ENCODE measurements at regions not wholly inside any gene's neighbourhood (a gene's known extent, or its start where the extent isn't known, plus 50 kb on each side); places are given as distances from the start of the nearest gene placed in this dataset.
A peak's percentile ranks its signal among the peaks of the same experiment; 100 is the strongest.

- H3K4me1 ChIP-seq (ENCODE audit: insufficient read depth): no peaks in the 10 kb centered on the region
- no peaks in the 10 kb centered on the region for H3K27me3 ChIP-seq
- no peak overlapping the region for H3K4me3 ChIP-seq
- DNase-seq (ENCODE audit: low spot score): peak; percentile 62
- peak overlapping the region; percentile 23 for H2AFZ ChIP-seq
- no peaks in the 10 kb centered on the region for H4K20me1 ChIP-seq (ENCODE audit: insufficient read depth, poor library complexity, severe bottlenecking)
- no peaks in the 10 kb centered on the region for H3K36me3 ChIP-seq (replicated peaks; ENCODE audit: insufficient read depth, low read depth)
- TF ChIP-seq CTCF (IDR thresholded peaks at IDR 0.05; ENCODE audit: poor library complexity): peak; percentile 54
- TF ChIP-seq EZH2phosphoT487 (IDR thresholded peaks at IDR 0.05; ENCODE audit: low read depth, severe bottlenecking, unreplicated experiment): no peak
- H3K4me2 ChIP-seq: peak overlapping the region; percentile 53
- no peaks in the 10 kb centered on the region for H3K9me2 ChIP-seq (replicated peaks; ENCODE audit: insufficient read depth)
- no peaks in the 10 kb centered on the region for H3K79me2 ChIP-seq
- 42% methylated on average over 17 of the region's 17 CpGs for WGBS (ENCODE audit: low lambda C conversion rate, missing lambda C conversion rate)
- no peaks in the 10 kb centered on the region for H3K9me3 ChIP-seq (ENCODE audit: low read depth)
- no peak overlapping the region for H3K27ac ChIP-seq
Observed at GRCh38 chr21:41045534-41046268, 122.3 kb upstream of the BACE2 start.

DNA sequence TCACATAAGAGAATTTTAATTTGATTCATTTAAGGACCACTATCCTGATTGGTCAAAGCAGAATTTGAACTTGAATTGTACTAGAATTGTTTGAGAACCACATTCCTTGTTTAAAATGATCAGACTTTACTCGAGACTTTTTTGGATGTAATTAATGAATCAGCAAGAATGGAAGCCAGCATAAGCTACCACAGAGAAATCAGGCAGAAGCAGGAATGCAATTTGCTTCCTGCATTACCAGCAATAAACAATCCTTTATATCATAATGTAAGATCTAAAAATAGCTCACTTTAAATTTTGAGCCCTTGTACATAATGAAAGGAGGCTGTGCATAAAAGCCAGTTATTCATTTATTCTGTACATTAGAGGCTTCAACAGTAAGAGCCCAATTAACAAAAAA is 119.8 kb upstream of the BACE2 start:
- 64% methylated on average over 1 of the region's 1 CpG for WGBS (ENCODE audit: low lambda C conversion rate, missing lambda C conversion rate)
- DNase-seq (ENCODE audit: low spot score): no peak
- no peak overlapping the region for H3K4me3 ChIP-seq
- no peak overlapping the region for H2AFZ ChIP-seq
- H3K4me2 ChIP-seq: no peak overlapping the region
- H4K20me1 ChIP-seq (ENCODE audit: insufficient read depth, poor library complexity, severe bottlenecking): no peaks in the 10 kb centered on the region
- TF ChIP-seq EZH2phosphoT487 (IDR thresholded peaks at IDR 0.05; ENCODE audit: low read depth, severe bottlenecking, unreplicated experiment) (no peak), EZH2 (IDR thresholded peaks at IDR 0.05; ENCODE audit: borderline replicate concordance) (no peak), CTCF (IDR thresholded peaks at IDR 0.05; ENCODE audit: poor library complexity) (no peak)
- no peaks in the 10 kb centered on the region for H3K27me3 ChIP-seq
- no peaks in the 10 kb centered on the region for H3K36me3 ChIP-seq (replicated peaks; ENCODE audit: insufficient read depth, low read depth)
- H3K9me3 ChIP-seq (ENCODE audit: low read depth): no peaks in the 10 kb centered on the region
- H3K79me2 ChIP-seq: no peaks in the 10 kb centered on the region
- no peaks in the 10 kb centered on the region for H3K4me1 ChIP-seq (ENCODE audit: insufficient read depth)
- H3K27ac ChIP-seq: no peak overlapping the region
- H3K9me2 ChIP-seq (replicated peaks; ENCODE audit: insufficient read depth): no peaks in the 10 kb centered on the region

DNA sequence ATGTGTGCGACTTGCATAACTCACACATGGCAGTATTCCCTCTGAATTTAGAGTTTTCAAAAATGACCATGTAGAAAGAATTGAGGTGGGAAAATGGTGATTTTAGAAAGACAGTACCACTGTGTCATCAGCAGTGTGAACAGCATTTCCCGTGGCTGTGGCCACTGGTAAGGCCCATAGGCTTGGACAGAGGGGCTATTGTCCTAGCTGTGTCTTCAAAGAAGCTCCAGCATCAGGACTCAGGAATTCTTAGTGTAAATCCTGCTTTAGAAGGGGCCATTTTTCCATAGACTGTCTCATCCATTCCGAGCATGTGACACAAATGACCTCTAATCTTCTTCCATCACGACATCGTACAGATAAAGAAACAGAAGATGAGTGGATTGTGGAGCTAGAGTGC is 119.3 kb upstream of the BACE2 start:
- no peaks in the 10 kb centered on the region for H3K9me2 ChIP-seq (replicated peaks; ENCODE audit: insufficient read depth)
- no peak overlapping the region for H3K27ac ChIP-seq
- no peak overlapping the region for H3K4me2 ChIP-seq
- no peaks in the 10 kb centered on the region for H3K36me3 ChIP-seq (replicated peaks; ENCODE audit: insufficient read depth, low read depth)
- H3K4me1 ChIP-seq (ENCODE audit: insufficient read depth): no peaks in the 10 kb centered on the region
- DNase-seq (ENCODE audit: low spot score): no peak
- H2AFZ ChIP-seq: no peak overlapping the region
- H3K4me3 ChIP-seq: no peak overlapping the region
- TF ChIP-seq CTCF (IDR thresholded peaks at IDR 0.05; ENCODE audit: poor library complexity): no peak
- TF ChIP-seq EZH2phosphoT487 (IDR thresholded peaks at IDR 0.05; ENCODE audit: low read depth, severe bottlenecking, unreplicated experiment): no peak
- TF ChIP-seq EZH2 (IDR thresholded peaks at IDR 0.05; ENCODE audit: borderline replicate concordance): no peak
- 80% methylated on average over 5 of the region's 5 CpGs for WGBS (ENCODE audit: low lambda C conversion rate, missing lambda C conversion rate)
- no peaks in the 10 kb centered on the region for H3K9me3 ChIP-seq (ENCODE audit: low read depth)
- H3K79me2 ChIP-seq: no peaks in the 10 kb centered on the region
- no peaks in the 10 kb centered on the region for H3K27me3 ChIP-seq
- H4K20me1 ChIP-seq (ENCODE audit: insufficient read depth, poor library complexity, severe bottlenecking): no peaks in the 10 kb centered on the region

All from hepatocyte (in vitro differentiated cells).